IMR-90 (cell line): ENCODE measurements at regions not wholly inside any gene's neighbourhood (a gene's known extent, or its start where the extent isn't known, plus 50 kb on each side); places are given as distances from the start of the nearest gene placed in this dataset.

ENCODE experiments used
- ATAC-seq: fragments of 200-7000 bp; cut with Tn5 transposase; 2 replicates; pipeline ENCODE4 v1.9.1; 2020; ENCODE audit warnings: low read depth, mild to moderate bottlenecking, moderate library complexity
- BruUV-seq: library from RNA; stranded (reverse); fragments of 400-500 nt; replicated peaks from 2 replicates; lab custom pipeline; 2021; lab: Mats Ljungman, UMichigan
- CTCF ChIA-PET: fragments of 300-600 bp; formaldehyde crosslinking; extraction: SDS; loops from one replicate; lab custom pipeline; 2021; ENCODE audit warnings: antibody characterized with exemption; lab: Yijun Ruan, JAX
- POLR2A ChIA-PET: fragments of 300-600 bp; sonication (Branson Sonifier 250); formaldehyde crosslinking; loops from one replicate; lab custom pipeline; 2022; ENCODE audit warnings: antibody characterized with exemption; ENCODE audit not compliant: unreplicated experiment; lab: Charles Lee
- DNase-seq: peaks from one replicate; pipeline ENCODE4 v3.0.0; 2013
- H2AFZ ChIP-seq: replicated peaks from 2 replicates; pipeline ENCODE3; 2013; ENCODE audit warnings: low read length, mild to moderate bottlenecking; ENCODE audit not compliant: poor library complexity
- H2AK5ac ChIP-seq: 2 replicates; pipeline ENCODE4 v1.6.1; 2013; ENCODE audit warnings: low read depth, low read length, inconsistent platforms
- H2AK9ac ChIP-seq: replicated peaks from 2 replicates; pipeline ENCODE3; 2013; ENCODE audit warnings: mild to moderate bottlenecking, low read depth, low read length, moderate library complexity; ENCODE audit not compliant: poor library complexity
- H2BK120ac ChIP-seq: 2 replicates; pipeline ENCODE4 v1.6.1; 2013; ENCODE audit warnings: low read depth, low read length, inconsistent platforms
- H2BK15ac ChIP-seq: 3 replicates; pipeline ENCODE4 v1.6.1; 2013; ENCODE audit warnings: low read depth, low read length, inconsistent platforms
- H2BK20ac ChIP-seq: 2 replicates; pipeline ENCODE4 v1.6.1; 2013; ENCODE audit warnings: low read depth, mild to moderate bottlenecking, inconsistent platforms, low read length, moderate library complexity
- H2BK5ac ChIP-seq: 2 replicates; pipeline ENCODE4 v1.6.1; 2013; ENCODE audit warnings: mild to moderate bottlenecking, low read depth, low read length, inconsistent platforms; ENCODE audit not compliant: poor library complexity, severe bottlenecking
- H3K14ac ChIP-seq: replicated peaks from 2 replicates; pipeline ENCODE4 v1.6.1; 2013; ENCODE audit warnings: low read depth, low read length, inconsistent platforms
- H3K18ac ChIP-seq: 2 replicates; pipeline ENCODE4 v1.6.1; 2013; ENCODE audit warnings: low read depth, low read length, control low read depth
- H3K23ac ChIP-seq: 2 replicates; pipeline ENCODE4 v1.6.1; 2013; ENCODE audit warnings: low read depth, low read length, inconsistent platforms
- H3K27ac ChIP-seq: 2 replicates; pipeline ENCODE4 v1.5.1; 2013; ENCODE audit warnings: mild to moderate bottlenecking, control low read depth, low read length; ENCODE audit not compliant: insufficient read depth
- H3K27me3 ChIP-seq: 2 replicates; pipeline ENCODE4 v1.6.1; 2013; ENCODE audit warnings: low read length; ENCODE audit not compliant: control insufficient read depth, insufficient read depth
- H3K36me3 ChIP-seq: 2 replicates; pipeline ENCODE4 v1.6.1; 2013; ENCODE audit warnings: low read length, mixed read lengths; ENCODE audit not compliant: control insufficient read depth, insufficient read depth
- H3K4ac ChIP-seq: 2 replicates; pipeline ENCODE4 v1.6.1; 2013; ENCODE audit warnings: low read depth, low read length, inconsistent platforms
- H3K4me1 ChIP-seq: 2 replicates; pipeline ENCODE4 v1.6.1; 2013; ENCODE audit warnings: low read length, mixed read lengths; ENCODE audit not compliant: control insufficient read depth, insufficient read depth
- H3K4me2 ChIP-seq: 2 replicates; pipeline ENCODE4 v1.6.1; 2013; ENCODE audit warnings: low read depth, mild to moderate bottlenecking, control low read depth, low read length, moderate library complexity
- H3K4me3 ChIP-seq: 2 replicates; pipeline ENCODE4 v1.5.1; 2013; ENCODE audit warnings: low read depth, mild to moderate bottlenecking, control low read depth, low read length, moderate library complexity; ENCODE audit not compliant: insufficient read depth
- H3K56ac ChIP-seq: 2 replicates; pipeline ENCODE4 v1.6.1; 2013; ENCODE audit warnings: low read length, inconsistent platforms; ENCODE audit not compliant: insufficient read depth; ENCODE audit errors: extremely low read depth
- H3K79me1 ChIP-seq, 2 experiments: 2 replicates each; pipeline ENCODE4 v1.6.1; 2013; ENCODE audit warnings: low read length in 2 of 2, inconsistent platforms in 1 of 2, low read depth in 1 of 2
- H3K9ac ChIP-seq: 2 replicates; pipeline ENCODE4 v1.6.1; 2013; ENCODE audit warnings: low read depth, low read length, control low read depth
- H3K9me1 ChIP-seq: 2 replicates; pipeline ENCODE4 v1.6.1; 2013; ENCODE audit warnings: low read length, inconsistent platforms; ENCODE audit not compliant: insufficient read depth
- H3K9me3 ChIP-seq: 2 replicates; pipeline ENCODE4 v1.6.1; 2013; ENCODE audit warnings: low read length; ENCODE audit not compliant: control insufficient read depth, insufficient read depth
- H4K20me1 ChIP-seq: 2 replicates; pipeline ENCODE4 v1.6.1; 2013; ENCODE audit warnings: low read length, inconsistent platforms; ENCODE audit not compliant: insufficient read depth
- H4K5ac ChIP-seq: 2 replicates; pipeline ENCODE4 v1.6.1; 2013; ENCODE audit warnings: mild to moderate bottlenecking, low read depth, low read length, control low read depth
- H4K8ac ChIP-seq, 2 experiments: 2 replicates each; pipeline ENCODE4 v1.6.1; 2013; ENCODE audit warnings: low read depth in 2 of 2, low read length in 2 of 2, control low read depth in 1 of 2, inconsistent platforms in 1 of 2
- H4K91ac ChIP-seq: 2 replicates; pipeline ENCODE4 v1.6.1; 2013; ENCODE audit warnings: low read depth, low read length, inconsistent platforms; ENCODE audit not compliant: insufficient read depth
- BHLHE40 ChIP-seq: fragments of 150-350 bp; IDR thresholded peaks from 2 replicates; pipeline ENCODE4 v1.6.1; 2016; ENCODE audit warnings: mild to moderate bottlenecking, low read depth, low read length
- CHD1 ChIP-seq: IDR thresholded peaks from 2 replicates; pipeline ENCODE4 v1.6.1; 2012; ENCODE audit warnings: low read depth, low read length, improper control_type of control experiment
- FOS ChIP-seq: fragments of 150-350 bp; IDR thresholded peaks from 2 replicates; pipeline ENCODE4 v1.6.1; 2016; ENCODE audit warnings: low read depth, low read length
- MAFK ChIP-seq: IDR thresholded peaks from 2 replicates; pipeline ENCODE4 v1.6.1; 2012; ENCODE audit warnings: low read depth, low read length, improper control_type of control experiment
- NFE2L2 ChIP-seq: fragments of 150-350 bp; IDR thresholded peaks from 2 replicates; pipeline ENCODE4 v1.6.1; 2016; ENCODE audit warnings: low read depth, mild to moderate bottlenecking, low read length
- RAD21 ChIP-seq: IDR thresholded peaks from 2 replicates; pipeline ENCODE4 v1.6.1; 2012; ENCODE audit warnings: low read length, improper control_type of control experiment
- RFX5 ChIP-seq: IDR thresholded peaks from 2 replicates; pipeline ENCODE4 v1.8.0; 2012; ENCODE audit warnings: low read depth, mild to moderate bottlenecking, low read length, moderate library complexity
- SMC3 ChIP-seq: fragments of 150-350 bp; IDR thresholded peaks from 2 replicates; pipeline ENCODE4 v1.6.1; 2016; ENCODE audit warnings: low read depth, mild to moderate bottlenecking, antibody characterized with exemption, low read length, moderate library complexity
- WGBS, 2 experiments: methylation state at CpG; one replicate each; pipeline versions ENCODE4 v1.1.5 to v1.1.7; 2013; ENCODE audit warnings: missing lambda C conversion rate in 2 of 2; ENCODE audit not compliant: insufficient read length in 1 of 2; ENCODE audit errors: extremely low coverage in 2 of 2; 5-methylcytosine and 5-hydroxymethylcytosine counted together
- dilution Hi-C: fragments of 300-500 bp; cut with HindIII; formaldehyde crosslinking; loops from one replicate; pipeline ENCODE4 v1.14.3; 2018; ENCODE audit warnings: low sequenced_read_pairs; ENCODE audit not compliant: unreplicated experiment
- in situ Hi-C: fragments of 300-500 bp; cut with MboI; formaldehyde crosslinking; loops from 3 replicates; pipeline ENCODE4 v1.14.3; 2019; ENCODE audit warnings: low sequenced_read_pairs, inconsistent platforms, mixed read lengths
- intact Hi-C: fragments of 100-400 bp; cut with micrococcal nuclease; formaldehyde crosslinking; loops from 2 replicates; pipeline ENCODE4 v1.10.0; 2022
- TF ChIP-seq, protein P1 (sequence below): conservative IDR thresholded peaks from 2 replicates; pipeline ENCODE4 v1.5.1; 2012; ENCODE audit warnings: mild to moderate bottlenecking, low read depth, low read length, improper control_type of control experiment

DNA sequence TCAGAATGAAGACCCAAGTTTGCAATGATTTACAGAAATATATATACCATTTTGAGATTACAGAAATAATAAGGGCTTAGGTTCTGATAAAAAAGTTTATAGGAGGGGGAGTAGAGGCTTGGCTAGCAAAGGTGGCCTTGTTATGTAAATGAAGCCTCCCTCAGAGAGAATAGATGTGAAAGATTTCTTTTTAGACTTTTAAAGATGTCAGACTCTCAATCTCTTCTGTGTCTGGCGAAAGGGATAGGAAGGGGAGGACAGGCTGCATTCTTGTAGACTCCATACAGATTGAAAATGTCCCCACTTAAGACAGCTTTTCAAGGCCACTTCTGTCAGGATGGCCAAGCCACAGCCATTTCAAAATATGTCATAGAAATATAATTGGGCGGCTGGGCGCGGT lies 63.1 kb upstream of the CLINT1 start:
- no peak overlapping the region for H2AK9ac ChIP-seq
- H2AK5ac ChIP-seq, result no peak overlapping the region
- H3K9me3 ChIP-seq, result no peaks in the 10 kb centered on the region
- CTCF ChIA-PET, result no interaction called here
- H2BK20ac ChIP-seq, result no peak overlapping the region
- intact Hi-C loops (no loop called here), in situ Hi-C loops (no loop called here), dilution Hi-C loops (no loop called here)
- no peak overlapping the region for H2BK120ac ChIP-seq
- POLR2A ChIA-PET, result no interaction called here
- H4K8ac ChIP-seq, result no peak overlapping the region
- WGBS, 2 experiments, result 100% methylated on average over 2 of the region's 4 CpGs; no CpG with 5 or more reads in 1 of the 2 experiments
- no peak overlapping the region for H3K14ac ChIP-seq
- DNase-seq, result no peak
- no peak overlapping the region for H2AFZ ChIP-seq
- TF ChIP-seq RFX5 (no peak), MAFK (no peak), BHLHE40 (no peak), FOS (no peak), CHD1 (no peak), RAD21 (no peak), SMC3 (no peak), NFE2L2 (no peak)
- TF ChIP-seq, protein P1, sequence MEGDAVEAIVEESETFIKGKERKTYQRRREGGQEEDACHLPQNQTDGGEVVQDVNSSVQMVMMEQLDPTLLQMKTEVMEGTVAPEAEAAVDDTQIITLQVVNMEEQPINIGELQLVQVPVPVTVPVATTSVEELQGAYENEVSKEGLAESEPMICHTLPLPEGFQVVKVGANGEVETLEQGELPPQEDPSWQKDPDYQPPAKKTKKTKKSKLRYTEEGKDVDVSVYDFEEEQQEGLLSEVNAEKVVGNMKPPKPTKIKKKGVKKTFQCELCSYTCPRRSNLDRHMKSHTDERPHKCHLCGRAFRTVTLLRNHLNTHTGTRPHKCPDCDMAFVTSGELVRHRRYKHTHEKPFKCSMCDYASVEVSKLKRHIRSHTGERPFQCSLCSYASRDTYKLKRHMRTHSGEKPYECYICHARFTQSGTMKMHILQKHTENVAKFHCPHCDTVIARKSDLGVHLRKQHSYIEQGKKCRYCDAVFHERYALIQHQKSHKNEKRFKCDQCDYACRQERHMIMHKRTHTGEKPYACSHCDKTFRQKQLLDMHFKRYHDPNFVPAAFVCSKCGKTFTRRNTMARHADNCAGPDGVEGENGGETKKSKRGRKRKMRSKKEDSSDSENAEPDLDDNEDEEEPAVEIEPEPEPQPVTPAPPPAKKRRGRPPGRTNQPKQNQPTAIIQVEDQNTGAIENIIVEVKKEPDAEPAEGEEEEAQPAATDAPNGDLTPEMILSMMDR, result no peak
- peaks cover 6% of the 10 kb centered on the region for H3K27me3 ChIP-seq
- H3K79me1 ChIP-seq, result no peaks in the 10 kb centered on the region
- no peak overlapping the region for H2BK5ac ChIP-seq
- H3K4me2 ChIP-seq, result no peak overlapping the region
- H3K23ac ChIP-seq, result no peak overlapping the region
- no peak overlapping the region for H2BK15ac ChIP-seq
- no peaks in the 10 kb centered on the region for H3K36me3 ChIP-seq
- no peaks in the 10 kb centered on the region for H4K20me1 ChIP-seq
- no peak overlapping the region for H3K18ac ChIP-seq
- no peak overlapping the region for H3K27ac ChIP-seq
- H3K4ac ChIP-seq, result no peak overlapping the region
- H4K91ac ChIP-seq, result no peak overlapping the region
- no TSS peak for BruUV-seq
- no peak overlapping the region for H3K4me3 ChIP-seq
- H3K56ac ChIP-seq, result no peak overlapping the region
- ATAC-seq, result no peak
- no peak overlapping the region for H3K9ac ChIP-seq
- H3K9me1 ChIP-seq, result no peaks in the 10 kb centered on the region
- H4K5ac ChIP-seq, result no peak overlapping the region
- H3K4me1 ChIP-seq, result no peaks in the 10 kb centered on the region
